CD4-positive, alpha-beta memory T cell (primary cell): ENCODE measurements at regions not wholly inside any gene's neighbourhood (a gene's known extent, or its start where the extent isn't known, plus 50 kb on each side); places are given as distances from the start of the nearest gene placed in this dataset.
A peak's percentile ranks its signal among the peaks of the same experiment; 100 is the strongest.

Source experiments
- CTCF ChIA-PET: fragments of 350-600 bp; sonication (Branson Sonifier 250); formaldehyde crosslinking; loops from one replicate; lab custom pipeline; 2021; ENCODE audit warnings: inconsistent platforms; ENCODE audit not compliant: partially characterized antibody; lab: Charles Lee
- POLR2A ChIA-PET: fragments of 350-600 bp; sonication (Branson Sonifier 250); formaldehyde crosslinking; loops from one replicate; lab custom pipeline; 2021; ENCODE audit not compliant: partially characterized antibody; lab: Charles Lee
- DNase-seq, 5 donors: peaks; one replicate each; pipeline versions ENCODE4 v3.0.0 to v3.0.0-alpha.2; 2020 to 2022; ENCODE audit warnings: mixed read lengths in 1 of 5
- H3K27ac ChIP-seq: one replicate; pipeline ENCODE4 v1.7.0; 2013; ENCODE audit warnings: low read depth, low read length
- H3K27me3 ChIP-seq: 2 replicates; pipeline ENCODE4 v1.7.0; 2013; ENCODE audit warnings: mild to moderate bottlenecking, low read length, moderate library complexity; ENCODE audit not compliant: insufficient read depth
- H3K36me3 ChIP-seq: 2 replicates; pipeline ENCODE4 v1.7.0; 2013; ENCODE audit warnings: mild to moderate bottlenecking, low read length, moderate library complexity; ENCODE audit not compliant: insufficient read depth
- H3K4me1 ChIP-seq: 2 replicates; pipeline ENCODE4 v1.7.0; 2013; ENCODE audit warnings: mild to moderate bottlenecking, low read length, moderate library complexity; ENCODE audit not compliant: insufficient read depth
- H3K4me3 ChIP-seq, 2 donors: one replicate each; pipeline ENCODE4 v1.7.0; 2013; ENCODE audit warnings: low read length in 2 of 2, mild to moderate bottlenecking in 1 of 2
- H3K9me3 ChIP-seq, 2 donors: one replicate each; pipeline ENCODE4 v1.7.0; 2013; ENCODE audit warnings: low read length in 2 of 2, control low read depth in 1 of 2; ENCODE audit not compliant: control insufficient read depth in 1 of 2
- H3K27ac Mint-ChIP-seq, 7 donors: one replicate each; pipeline ENCODE4 v1.8.0; 2020 to 2021; ENCODE audit warnings: mixed read lengths in 7 of 7, mild to moderate bottlenecking in 6 of 7, inconsistent platforms in 3 of 7, moderate library complexity in 3 of 7
- H3K27me3 Mint-ChIP-seq, 2 donors: one replicate each; pipeline ENCODE4 v1.8.0; 2020 to 2021; ENCODE audit warnings: mixed read lengths in 2 of 2
- H3K36me3 Mint-ChIP-seq, 2 donors: one replicate each; pipeline ENCODE4 v1.8.0; 2020 to 2021; ENCODE audit warnings: mixed read lengths in 2 of 2, inconsistent platforms in 1 of 2, mild to moderate bottlenecking in 1 of 2
- H3K4me1 Mint-ChIP-seq, 4 donors: one replicate each; pipeline ENCODE4 v1.8.0; 2020 to 2021; ENCODE audit warnings: mixed read lengths in 4 of 4, mild to moderate bottlenecking in 1 of 4
- H3K4me3 Mint-ChIP-seq, 8 donors: one replicate each; pipeline ENCODE4 v1.8.0; 2020 to 2021; ENCODE audit warnings: mixed read lengths in 8 of 8, mild to moderate bottlenecking in 7 of 8, moderate library complexity in 6 of 8, inconsistent platforms in 3 of 8
- H3K9me3 Mint-ChIP-seq, 8 donors: one replicate each; pipeline ENCODE4 v1.8.0; 2020 to 2021; ENCODE audit warnings: mixed read lengths in 8 of 8, mild to moderate bottlenecking in 5 of 8, inconsistent platforms in 3 of 8, moderate library complexity in 1 of 8
- intact Hi-C: fragments of 100-400 bp; cut with micrococcal nuclease; formaldehyde crosslinking; loops from one replicate; pipeline ENCODE4 v1.15.1; 2023

- Histone ChIP-seq H3K27ac (no peak overlapping the region), H3K27me3 (no peaks in the 10 kb centered on the region), H3K4me3 (no peak overlapping the region), H3K9me3 (no peaks in the 10 kb centered on the region), H3K4me1 (no peaks in the 10 kb centered on the region), H3K36me3 (no peaks in the 10 kb centered on the region)
- no peaks in the 10 kb centered on the region for H3K4me1 Mint-ChIP-seq
- no peaks in the 10 kb centered on the region for H3K36me3 Mint-ChIP-seq
- H3K9me3 Mint-ChIP-seq: peaks cover 0 to 3% (median 0%) of the 10 kb centered on the region in 8 donors
- intact Hi-C loops: no loop called here
- peaks cover 0 to 10% of the 10 kb centered on the region in 2 donors for H3K27me3 Mint-ChIP-seq
- H3K4me3 Mint-ChIP-seq: no peak overlapping the region
- no peak overlapping the region for H3K27ac Mint-ChIP-seq
- no peak for DNase-seq
- ChIA-PET CTCF (no interaction called here), POLR2A (no interaction called here)
Observed at GRCh38 chr2:38434595-38434994, 57.5 kb upstream of the ATL2 start.

- no peaks in the 10 kb centered on the region for H3K4me1 Mint-ChIP-seq
- intact Hi-C loops: no loop called here
- ChIA-PET POLR2A (no interaction called here), CTCF (no interaction called here)
- no peaks in the 10 kb centered on the region for H3K36me3 Mint-ChIP-seq
- no peak for DNase-seq
- H3K27ac Mint-ChIP-seq: no peak overlapping the region
- Histone ChIP-seq H3K27ac (no peak overlapping the region), H3K36me3 (no peaks in the 10 kb centered on the region), H3K4me1 (no peaks in the 10 kb centered on the region), H3K4me3 (no peak overlapping the region), H3K9me3 (no peaks in the 10 kb centered on the region), H3K27me3 (no peaks in the 10 kb centered on the region)
- peaks cover 0 to 3% (median 0%) of the 10 kb centered on the region in 8 donors for H3K9me3 Mint-ChIP-seq
- no peak overlapping the region for H3K4me3 Mint-ChIP-seq
- peaks cover 0 to 10% of the 10 kb centered on the region in 2 donors for H3K27me3 Mint-ChIP-seq
Observed at GRCh38 chr2:38433607-38433975, 56.5 kb upstream of the ATL2 start.

- H3K27me3 Mint-ChIP-seq: peaks cover 0 to 10% of the 10 kb centered on the region in 2 donors
- H3K36me3 Mint-ChIP-seq: no peaks in the 10 kb centered on the region
- POLR2A ChIA-PET: no interaction called here
- H3K4me1 Mint-ChIP-seq: no peaks in the 10 kb centered on the region
- H3K27ac Mint-ChIP-seq: no peak overlapping the region
- peaks cover 0 to 3% (median 0%) of the 10 kb centered on the region in 8 donors for H3K9me3 Mint-ChIP-seq
- DNase-seq: no peak
- CTCF ChIA-PET: no interaction called here
- no peaks in the 10 kb centered on the region for H3K36me3 ChIP-seq
- H3K4me1 ChIP-seq: no peaks in the 10 kb centered on the region
- no peak overlapping the region for H3K4me3 Mint-ChIP-seq
- H3K4me3 ChIP-seq: no peak overlapping the region
- no peaks in the 10 kb centered on the region for H3K27me3 ChIP-seq
- H3K9me3 ChIP-seq: no peaks in the 10 kb centered on the region
- H3K27ac ChIP-seq: no peak overlapping the region
- intact Hi-C loops: no loop called here
Observed at GRCh38 chr2:38432820-38433606, 55.9 kb upstream of the ATL2 start.

- no peaks in the 10 kb centered on the region for H3K36me3 ChIP-seq
- H3K4me3 ChIP-seq: no peak overlapping the region
- intact Hi-C loops: no loop called here
- H3K9me3 ChIP-seq: no peaks in the 10 kb centered on the region
- no peak overlapping the region for H3K27ac Mint-ChIP-seq
- H3K27me3 Mint-ChIP-seq: peaks cover 0 to 2% of the 10 kb centered on the region in 2 donors
- H3K4me1 ChIP-seq: no peaks in the 10 kb centered on the region
- no peaks in the 10 kb centered on the region for H3K4me1 Mint-ChIP-seq
- POLR2A ChIA-PET: no interaction called here
- CTCF ChIA-PET: interaction anchor here (0.7 to 1.9 kb wide), 4 partner anchors 30 to 115 kb away, joined by 3 to 8 read pairs (median 5); no protein-coding TSS in a partner anchor
- H3K9me3 Mint-ChIP-seq: peaks cover 0 to 3% (median 0%) of the 10 kb centered on the region in 8 donors
- DNase-seq: no peak
- no peaks in the 10 kb centered on the region for H3K27me3 ChIP-seq
- no peak overlapping the region for H3K27ac ChIP-seq
- H3K36me3 Mint-ChIP-seq: no peaks in the 10 kb centered on the region
- no peak overlapping the region for H3K4me3 Mint-ChIP-seq
Observed at GRCh38 chr2:38430597-38431207, 53.6 kb upstream of the ATL2 start.

GRCh38 chr2:38430196-38430595 is 53.1 kb upstream of the ATL2 start:
- POLR2A ChIA-PET: no interaction called here
- no peak overlapping the region for H3K27ac ChIP-seq
- H3K27me3 ChIP-seq: no peaks in the 10 kb centered on the region
- Mint-ChIP-seq H3K9me3 (peaks cover 0 to 3% (median 0%) of the 10 kb centered on the region in 8 donors), H3K27me3 (peaks cover 0 to 6% of the 10 kb centered on the region in 2 donors), H3K27ac (peak overlapping the region in 1 of 7 donors; percentile 25), H3K36me3 (no peaks in the 10 kb centered on the region), H3K4me1 (no peaks in the 10 kb centered on the region), H3K4me3 (no peak overlapping the region)
- no peaks in the 10 kb centered on the region for H3K36me3 ChIP-seq
- no peaks in the 10 kb centered on the region for H3K9me3 ChIP-seq
- CTCF ChIA-PET: interaction anchor here (1.4 to 1.9 kb wide), 3 partner anchors 54 to 115 kb away, joined by 5 to 8 read pairs (median 5); no protein-coding TSS in a partner anchor
- no peaks in the 10 kb centered on the region for H3K4me1 ChIP-seq
- H3K4me3 ChIP-seq: no peak overlapping the region
- intact Hi-C loops: no loop called here
- DNase-seq: no peak

GRCh38 chr2:38427936-38428335 is 50.9 kb upstream of the ATL2 start:
- no peak overlapping the region for H3K4me3 Mint-ChIP-seq
- POLR2A ChIA-PET: no interaction called here
- H3K27ac ChIP-seq: no peak overlapping the region

GRCh38 chr2:38427054-38427453 is 50.0 kb upstream of the ATL2 start:
- peaks cover 1 to 6% of the 10 kb centered on the region in 2 donors for H3K27me3 Mint-ChIP-seq
- Histone ChIP-seq H3K27ac (no peak overlapping the region), H3K27me3 (no peaks in the 10 kb centered on the region), H3K36me3 (no peaks in the 10 kb centered on the region), H3K4me1 (no peaks in the 10 kb centered on the region), H3K4me3 (no peak overlapping the region), H3K9me3 (no peaks in the 10 kb centered on the region)
- H3K27ac Mint-ChIP-seq: peak overlapping the region in 1 of 7 donors; percentile 46
- no peaks in the 10 kb centered on the region for H3K4me1 Mint-ChIP-seq
- CTCF ChIA-PET: no interaction called here
- no peak for DNase-seq
- H3K9me3 Mint-ChIP-seq: no peaks in the 10 kb centered on the region
- intact Hi-C loops: no loop called here
- H3K36me3 Mint-ChIP-seq: no peaks in the 10 kb centered on the region
- no peak overlapping the region for H3K4me3 Mint-ChIP-seq
- POLR2A ChIA-PET: no interaction called here

More at GRCh38 chr2:38427936-38428335, 50.9 kb upstream of the ATL2 start:
- Mint-ChIP-seq H3K9me3 (no peaks in the 10 kb centered on the region), H3K27me3 (peaks cover 1 to 6% of the 10 kb centered on the region in 2 donors), H3K27ac (no peak overlapping the region), H3K4me1 (no peaks in the 10 kb centered on the region), H3K36me3 (no peaks in the 10 kb centered on the region)
- no peaks in the 10 kb centered on the region for H3K9me3 ChIP-seq
- CTCF ChIA-PET: no interaction called here
- no peaks in the 10 kb centered on the region for H3K36me3 ChIP-seq
- H3K4me1 ChIP-seq: no peaks in the 10 kb centered on the region
- H3K27me3 ChIP-seq: no peaks in the 10 kb centered on the region
- no peak overlapping the region for H3K4me3 ChIP-seq
- no peak for DNase-seq
- intact Hi-C loops: no loop called here
